GDM1 (cell line): ENCODE measurements at regions not wholly inside any gene's neighbourhood (a gene's known extent, or its start where the extent isn't known, plus 50 kb on each side); places are given as distances from the start of the nearest gene placed in this dataset.
"Not testable (repeated sequence)": the region's sequence is repeated elsewhere in the genome, so short reads cannot be mapped to it uniquely, and the experiment has no call there.

Experiments used
- DNase-seq: peaks from one replicate; lab custom pipeline; 2025; lab: John Stamatoyannopoulos, UW

GRCh38 chr17:51389875-51390274, 129.5 kb downstream of the UTP18 start:
- no peak for DNase-seq

DNA sequence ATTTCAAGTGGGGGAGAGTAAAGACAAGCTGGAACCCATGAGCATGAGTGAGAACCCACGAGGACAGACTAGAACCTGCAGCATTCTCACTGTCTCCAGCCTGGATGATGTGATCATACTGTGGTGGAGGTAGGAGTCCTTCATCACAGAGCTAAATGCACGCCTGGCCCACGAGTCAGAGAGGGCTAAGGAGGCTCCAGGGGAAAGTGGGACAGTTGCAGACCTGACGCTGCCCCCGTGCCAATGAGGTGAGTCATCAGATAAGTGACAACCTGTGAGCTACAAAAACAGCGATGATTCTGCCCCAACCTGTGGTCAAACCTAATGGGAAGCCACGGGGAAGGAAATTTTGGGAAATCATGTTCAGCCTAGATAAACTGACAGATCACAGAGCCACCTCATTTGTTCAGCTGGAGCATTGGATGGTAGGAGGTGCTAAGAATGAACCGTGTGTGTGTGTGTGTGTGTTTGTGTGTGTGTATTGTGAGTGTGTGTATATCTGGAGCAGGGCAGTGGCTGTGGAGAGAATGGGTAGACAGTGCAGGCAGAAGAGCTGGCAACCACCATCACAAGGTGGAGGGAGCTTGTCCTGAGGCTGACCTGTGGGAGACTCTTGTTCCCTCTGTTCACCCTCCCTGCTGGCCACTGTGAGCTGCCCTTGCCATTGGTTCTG, 131.8 kb downstream of the UTP18 start:
- no peak for DNase-seq

DNA sequence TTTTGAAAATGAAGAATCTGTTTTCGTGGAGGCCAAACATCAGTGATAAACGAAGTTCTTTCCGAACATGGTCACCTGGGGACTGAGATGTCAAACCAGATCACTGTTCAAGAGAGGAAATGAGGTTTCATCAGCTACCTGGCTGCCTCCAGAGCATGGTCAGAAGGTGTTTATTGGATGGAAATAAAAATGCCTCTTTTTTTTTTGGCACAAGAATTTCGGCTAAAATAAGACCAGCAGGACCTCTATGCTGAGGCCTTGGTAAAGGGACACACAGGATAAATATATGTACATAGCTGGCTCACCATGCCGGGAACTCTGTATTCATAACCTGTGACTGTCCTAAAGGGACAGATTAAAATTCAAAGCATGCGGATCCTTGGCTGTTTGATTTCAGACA, 135.3 kb downstream of the UTP18 start:
- DNase-seq = no peak

- no peak for DNase-seq
Measured at GRCh38 chr17:51397361-51398127, 137.2 kb downstream of the UTP18 start.

DNA sequence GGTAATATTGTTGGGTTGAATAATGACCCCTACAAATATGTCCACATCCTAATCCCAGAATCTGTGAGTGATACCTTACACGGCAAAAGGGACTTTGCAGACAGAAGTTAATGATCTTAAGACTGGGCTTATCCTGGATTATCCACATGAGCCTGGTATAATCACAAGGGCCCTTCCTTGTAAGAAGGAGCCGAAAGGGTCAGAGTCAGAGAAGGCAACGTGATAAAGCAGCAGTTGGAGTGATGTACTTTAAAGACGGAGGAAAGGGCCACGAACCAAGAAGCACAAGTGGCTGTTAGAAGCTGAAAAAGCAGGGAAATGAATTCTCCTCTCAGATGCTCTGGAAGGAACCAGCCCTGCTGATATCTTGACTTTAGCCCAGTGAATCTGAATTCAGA, 137.8 kb downstream of the UTP18 start:
- no peak for DNase-seq

- no peak for DNase-seq
Measured at GRCh38 chr17:51398687-51399086, 138.3 kb downstream of the UTP18 start.

DNA sequence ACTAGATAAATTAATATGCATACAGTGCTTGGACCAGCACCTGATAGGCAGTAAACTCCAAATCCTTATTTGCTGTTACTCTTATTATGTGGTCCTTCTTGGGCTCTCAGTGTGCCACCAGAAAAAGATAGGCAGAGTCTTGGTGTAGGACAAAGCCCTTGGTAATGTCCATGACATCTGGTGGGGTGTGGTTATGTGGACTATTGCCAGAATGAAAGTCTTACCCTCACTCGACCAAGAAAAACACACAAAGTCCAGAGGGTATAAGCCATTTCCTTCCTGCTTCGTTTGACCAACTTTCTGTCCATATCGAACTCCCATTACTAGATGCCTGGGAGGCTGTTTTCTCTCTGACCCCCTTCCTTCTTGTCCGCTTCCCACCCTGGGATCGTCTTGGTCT, 140.9 kb downstream of the UTP18 start:
- no peak for DNase-seq

GRCh38 chr17:51402899-51403298, 142.6 kb downstream of the UTP18 start:
- no peak for DNase-seq

GRCh38 chr17:51407576-51407975, 147.2 kb downstream of the UTP18 start:
- no peak for DNase-seq

GRCh38 chr17:51419476-51419875, 159.1 kb downstream of the UTP18 start:
- no peak for DNase-seq

GRCh38 chr17:51421525-51421924, 161.2 kb downstream of the UTP18 start:
- no peak for DNase-seq

- no peak for DNase-seq
Measured at GRCh38 chr17:51422634-51423033, 162.3 kb downstream of the UTP18 start.

- DNase-seq = no peak
Measured at GRCh38 chr17:51423421-51424160, 163.2 kb downstream of the UTP18 start.

DNA sequence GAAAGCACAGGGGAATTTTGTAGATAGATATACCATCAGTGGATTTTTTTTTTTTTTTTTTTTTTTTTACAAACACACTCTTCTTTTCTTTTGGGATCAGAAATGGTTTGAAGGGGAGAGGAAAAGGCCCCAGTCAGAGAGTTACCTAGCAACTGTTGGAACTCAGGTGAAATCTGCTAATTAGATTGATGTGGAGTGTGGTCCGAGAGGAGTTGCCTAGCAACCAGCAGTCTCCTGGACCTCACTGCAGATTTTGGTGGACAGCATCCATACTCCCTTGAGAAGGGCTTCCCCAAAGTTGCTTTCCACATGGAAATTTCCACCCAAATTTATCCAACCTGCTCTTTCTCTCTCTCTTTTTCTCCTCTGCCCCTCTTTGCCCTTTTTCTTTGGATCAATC, 165.4 kb downstream of the UTP18 start:
- DNase-seq = no peak

GRCh38 chr17:51427323-51427811, 167.0 kb downstream of the UTP18 start:
- no peak for DNase-seq

GRCh38 chr17:51427856-51428255, 167.5 kb downstream of the UTP18 start:
- DNase-seq = no peak

DNA sequence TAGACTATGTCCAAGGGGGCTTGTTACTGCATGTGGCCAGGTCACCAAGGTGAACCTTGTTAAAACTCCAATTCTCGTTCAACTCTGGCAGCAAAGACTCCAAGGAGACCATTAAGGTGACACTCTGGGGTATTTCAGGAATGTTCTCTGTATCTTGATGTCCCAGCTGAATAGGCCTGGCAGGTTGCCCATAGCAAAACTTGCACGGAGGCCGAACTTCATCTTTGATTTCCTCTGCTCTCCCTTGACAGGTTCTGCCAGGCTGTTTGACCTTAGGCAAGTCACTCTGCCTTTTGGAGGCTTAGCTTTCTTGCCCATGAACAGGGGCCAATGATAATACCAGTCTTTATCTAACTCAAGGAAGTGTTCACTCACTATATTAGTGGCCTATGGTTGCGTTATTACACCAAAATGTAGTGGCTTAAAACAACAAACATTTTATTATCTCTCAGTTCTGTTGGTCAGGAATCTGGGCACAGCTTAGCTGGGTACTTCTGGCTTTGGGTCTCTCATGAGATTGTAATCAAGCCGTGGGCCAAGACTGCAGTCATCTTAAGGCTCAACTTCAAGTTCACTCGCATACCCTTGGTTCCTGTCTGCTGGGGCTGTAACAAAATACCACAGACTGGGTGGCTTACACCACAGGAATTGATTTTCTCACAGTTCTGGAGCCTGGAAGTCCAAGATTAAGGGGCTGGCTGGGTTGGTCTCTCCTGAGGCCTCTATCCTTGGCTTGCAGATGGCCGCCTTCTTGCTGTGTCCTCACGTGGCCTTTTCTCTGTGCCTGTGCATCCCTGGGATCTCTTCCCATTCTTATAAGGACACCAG, 168.5 kb downstream of the UTP18 start:
- no peak for DNase-seq

- DNase-seq = not testable (repeated sequence)
Measured at GRCh38 chr17:51429938-51430337, 169.6 kb downstream of the UTP18 start.

DNA sequence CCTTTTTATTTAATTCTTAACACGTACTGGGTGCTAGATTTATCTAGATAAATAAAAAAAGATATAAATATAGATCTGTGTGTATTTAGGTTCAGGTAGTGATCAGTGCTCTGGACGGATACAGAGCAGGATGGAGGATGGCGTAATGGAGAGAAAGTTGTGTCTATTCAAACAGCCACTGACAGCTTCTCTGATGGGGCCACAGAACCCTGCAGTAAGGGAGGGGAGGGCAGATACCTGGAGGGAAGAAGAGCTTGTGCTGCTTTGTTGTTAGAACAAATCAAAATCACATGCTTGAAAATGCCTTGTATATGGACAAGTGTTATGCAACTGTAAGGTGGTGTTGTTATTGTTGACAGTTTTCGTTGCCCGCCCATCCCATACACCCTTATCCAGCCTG, 170.2 kb downstream of the UTP18 start:
- DNase-seq = no peak

- DNase-seq = no peak
Measured at GRCh38 chr17:51434434-51435170, 174.3 kb downstream of the UTP18 start.

DNA sequence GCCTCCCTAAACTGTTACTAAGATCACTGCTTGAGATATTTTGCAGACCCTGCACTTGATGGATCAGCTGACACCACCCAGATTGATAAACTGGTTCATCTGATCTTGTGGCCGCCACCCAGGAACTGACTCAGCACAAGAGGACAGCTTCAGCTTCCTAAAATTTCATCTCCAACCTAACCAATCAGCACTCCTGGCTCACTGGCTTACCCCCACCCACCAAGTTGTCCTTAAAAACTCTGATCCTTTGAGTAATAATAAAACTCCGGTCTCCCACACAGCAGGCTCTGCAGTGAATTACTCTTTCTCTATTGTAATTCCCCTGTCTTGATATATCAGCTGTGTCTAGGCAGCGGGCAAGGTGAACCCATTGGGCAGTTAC, 174.8 kb downstream of the UTP18 start:
- DNase-seq = no peak
